Ishikawa (cell line): ENCODE measurements at regions not wholly inside any gene's neighbourhood (a gene's known extent, or its start where the extent isn't known, plus 50 kb on each side); places are given as distances from the start of the nearest gene placed in this dataset.

ENCODE experiments used
- MAX ChIP-seq: IDR thresholded peaks from 2 replicates; pipeline ENCODE4 v1.6.1; 2012
- REST ChIP-seq: IDR thresholded peaks from 2 replicates; pipeline ENCODE4 v1.6.1; 2012; ENCODE audit warnings: low read depth, mild to moderate bottlenecking
- TAF1 ChIP-seq: IDR thresholded peaks from 2 replicates; pipeline ENCODE4 v1.6.1; 2012; ENCODE audit warnings: low read depth, mild to moderate bottlenecking
- TEAD4 ChIP-seq: IDR thresholded peaks from 2 replicates; pipeline ENCODE4 v1.6.1; 2012
- TF ChIP-seq, protein P1 (sequence below): IDR thresholded peaks from 2 replicates; pipeline ENCODE4 v1.6.1; 2012

GRCh38 chr7:111622084-111622483 is 59.8 kb upstream of the IMMP2L start:
- no peak for TF ChIP-seq MAX
- TF ChIP-seq REST = no peak
- TF ChIP-seq TEAD4 = no peak
- TF ChIP-seq TAF1 = no peak
- TF ChIP-seq, protein P1, sequence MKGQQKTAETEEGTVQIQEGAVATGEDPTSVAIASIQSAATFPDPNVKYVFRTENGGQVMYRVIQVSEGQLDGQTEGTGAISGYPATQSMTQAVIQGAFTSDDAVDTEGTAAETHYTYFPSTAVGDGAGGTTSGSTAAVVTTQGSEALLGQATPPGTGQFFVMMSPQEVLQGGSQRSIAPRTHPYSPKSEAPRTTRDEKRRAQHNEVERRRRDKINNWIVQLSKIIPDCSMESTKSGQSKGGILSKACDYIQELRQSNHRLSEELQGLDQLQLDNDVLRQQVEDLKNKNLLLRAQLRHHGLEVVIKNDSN = no peak
